Caco-2 (cell line): ENCODE measurements at regions not wholly inside any gene's neighbourhood (a gene's known extent, or its start where the extent isn't known, plus 50 kb on each side); places are given as distances from the start of the nearest gene placed in this dataset.
"Not testable (repeated sequence)": the region's sequence is repeated elsewhere in the genome, so short reads cannot be mapped to it uniquely, and the experiment has no call there.

Source experiments
- BruUV-seq: library from RNA; stranded (reverse); fragments of 400-500 nt; replicated peaks from 2 replicates; lab custom pipeline; 2021; lab: Mats Ljungman, UMichigan
- CTCF ChIA-PET: fragments of 300-600 bp; sonication (Branson Sonifier 250); formaldehyde crosslinking; loops from one replicate; lab custom pipeline; 2022; ENCODE audit warnings: antibody characterized with exemption; lab: Charles Lee
- POLR2A ChIA-PET: fragments of 300-600 bp; sonication (Branson Sonifier 250); formaldehyde crosslinking; loops from one replicate; lab custom pipeline; 2022; ENCODE audit warnings: antibody characterized with exemption; lab: Charles Lee
- DNase-seq, 2 experiments: peaks; one replicate each; pipeline versions ENCODE4 v3.0.0 to v3.0.0-alpha.2; 2020 to 2022
- H3K27me3 ChIP-seq: replicated peaks from 2 replicates; pipeline ENCODE4 v1.6.0; 2011; ENCODE audit warnings: low read length; ENCODE audit not compliant: control insufficient read depth, insufficient read depth
- H3K36me3 ChIP-seq: 2 replicates; pipeline ENCODE4 v1.5.1; 2011; ENCODE audit warnings: low read length; ENCODE audit not compliant: control insufficient read depth, insufficient read depth
- H3K4me1 ChIP-seq: fragments of 250-450 bp; sonication (Bioruptor Pico); 2 replicates; pipeline ENCODE4 v1.5.1; 2020; ENCODE audit warnings: mild to moderate bottlenecking
- H3K4me3 ChIP-seq: 2 replicates; pipeline ENCODE4 v1.5.1; 2011; ENCODE audit warnings: low read depth, mild to moderate bottlenecking, control low read depth, low read length
- H3K9me3 ChIP-seq: fragments of 250-450 bp; sonication (Bioruptor Pico); 2 replicates; pipeline ENCODE4 v1.5.1; 2020; ENCODE audit warnings: mild to moderate bottlenecking, moderate library complexity
- H3K27ac Mint-ChIP-seq: one replicate; pipeline ENCODE4 v1.8.0; 2022; ENCODE audit warnings: mixed read lengths; ENCODE audit not compliant: unreplicated experiment
- H3K27me3 Mint-ChIP-seq: one replicate; pipeline ENCODE4 v1.8.0; 2022; ENCODE audit warnings: mixed read lengths; ENCODE audit not compliant: insufficient read depth, unreplicated experiment
- H3K36me3 Mint-ChIP-seq: one replicate; pipeline ENCODE4 v1.8.0; 2022; ENCODE audit warnings: mild to moderate bottlenecking, mixed read lengths; ENCODE audit not compliant: insufficient read depth, unreplicated experiment
- H3K4me1 Mint-ChIP-seq: one replicate; pipeline ENCODE4 v1.8.0; 2022; ENCODE audit warnings: low read depth, mixed read lengths; ENCODE audit not compliant: unreplicated experiment
- H3K4me3 Mint-ChIP-seq: one replicate; pipeline ENCODE4 v1.8.0; 2022; ENCODE audit warnings: mild to moderate bottlenecking, moderate library complexity, mixed read lengths; ENCODE audit not compliant: unreplicated experiment
- H3K9me3 Mint-ChIP-seq: one replicate; pipeline ENCODE4 v1.8.0; 2022; ENCODE audit warnings: mixed read lengths; ENCODE audit not compliant: unreplicated experiment
- intact Hi-C: fragments of 100-400 bp; cut with micrococcal nuclease; formaldehyde crosslinking; loops from one replicate; pipeline ENCODE4 v1.10.0; 2022; ENCODE audit not compliant: unreplicated experiment
- TF ChIP-seq, protein P1 (sequence below), 2 experiments: fragments of 200-600 bp in 1 of 2; IDR thresholded peaks; 1 replicate in 1 of 2; 2 replicates in 1 of 2; pipeline versions ENCODE4 v1.5.1 to v1.8.0; 2011 to 2022; ENCODE audit warnings: antibody characterized with exemption in 1 of 2, control low read depth in 1 of 2, inconsistent platforms in 1 of 2, low read depth in 1 of 2, low read length in 1 of 2, mild to moderate bottlenecking in 1 of 2, moderate library complexity in 1 of 2; ENCODE audit not compliant: insufficient read depth in 1 of 2, severe bottlenecking in 1 of 2, unreplicated experiment in 1 of 2

- Histone ChIP-seq H3K36me3 (no peaks in the 10 kb centered on the region), H3K4me3 (no peak overlapping the region), H3K9me3 (no peaks in the 10 kb centered on the region), H3K27me3 (no peaks in the 10 kb centered on the region), H3K4me1 (no peaks in the 10 kb centered on the region)
- Mint-ChIP-seq H3K9me3 (no peaks in the 10 kb centered on the region), H3K4me1 (peaks cover 12% of the 10 kb centered on the region), H3K27me3 (no peaks in the 10 kb centered on the region), H3K36me3 (no peaks in the 10 kb centered on the region), H3K4me3 (no peak overlapping the region), H3K27ac (no peak overlapping the region)
- TF ChIP-seq, protein P1, sequence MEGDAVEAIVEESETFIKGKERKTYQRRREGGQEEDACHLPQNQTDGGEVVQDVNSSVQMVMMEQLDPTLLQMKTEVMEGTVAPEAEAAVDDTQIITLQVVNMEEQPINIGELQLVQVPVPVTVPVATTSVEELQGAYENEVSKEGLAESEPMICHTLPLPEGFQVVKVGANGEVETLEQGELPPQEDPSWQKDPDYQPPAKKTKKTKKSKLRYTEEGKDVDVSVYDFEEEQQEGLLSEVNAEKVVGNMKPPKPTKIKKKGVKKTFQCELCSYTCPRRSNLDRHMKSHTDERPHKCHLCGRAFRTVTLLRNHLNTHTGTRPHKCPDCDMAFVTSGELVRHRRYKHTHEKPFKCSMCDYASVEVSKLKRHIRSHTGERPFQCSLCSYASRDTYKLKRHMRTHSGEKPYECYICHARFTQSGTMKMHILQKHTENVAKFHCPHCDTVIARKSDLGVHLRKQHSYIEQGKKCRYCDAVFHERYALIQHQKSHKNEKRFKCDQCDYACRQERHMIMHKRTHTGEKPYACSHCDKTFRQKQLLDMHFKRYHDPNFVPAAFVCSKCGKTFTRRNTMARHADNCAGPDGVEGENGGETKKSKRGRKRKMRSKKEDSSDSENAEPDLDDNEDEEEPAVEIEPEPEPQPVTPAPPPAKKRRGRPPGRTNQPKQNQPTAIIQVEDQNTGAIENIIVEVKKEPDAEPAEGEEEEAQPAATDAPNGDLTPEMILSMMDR (IDR thresholded peaks at IDR 0.05; ENCODE audit: insufficient read depth in 1 of 2, low read depth in 1 of 2, low read length in 1 of 2, severe bottlenecking in 1 of 2, unreplicated experiment in 1 of 2): no peak
- no TSS peak for BruUV-seq
- intact Hi-C loops: no loop called here
- ChIA-PET CTCF (no interaction called here), POLR2A (no interaction called here)
- no peak for DNase-seq
Measured at GRCh38 chr1:65541161-65541560, 120.7 kb downstream of the LEPR start.

- H3K36me3 ChIP-seq: no peaks in the 10 kb centered on the region
- peaks cover 12% of the 10 kb centered on the region for H3K4me1 Mint-ChIP-seq
- H3K9me3 ChIP-seq: no peaks in the 10 kb centered on the region
- H3K9me3 Mint-ChIP-seq: no peaks in the 10 kb centered on the region
- intact Hi-C loops: no loop called here
- TF ChIP-seq, protein P1 (IDR thresholded peaks at IDR 0.05; ENCODE audit: insufficient read depth in 1 of 2, low read depth in 1 of 2, low read length in 1 of 2, severe bottlenecking in 1 of 2, unreplicated experiment in 1 of 2): no peak
- H3K27ac Mint-ChIP-seq: no peak overlapping the region
- no peak for DNase-seq
- no peaks in the 10 kb centered on the region for H3K27me3 ChIP-seq
- H3K36me3 Mint-ChIP-seq: no peaks in the 10 kb centered on the region
- ChIA-PET CTCF (no interaction called here), POLR2A (no interaction called here)
- no peaks in the 10 kb centered on the region for H3K4me1 ChIP-seq
- BruUV-seq: no TSS peak
- H3K4me3 Mint-ChIP-seq: no peak overlapping the region
- no peak overlapping the region for H3K4me3 ChIP-seq
- H3K27me3 Mint-ChIP-seq: no peaks in the 10 kb centered on the region
Measured at GRCh38 chr1:65541865-65542264, 121.4 kb downstream of the LEPR start.

GRCh38 chr1:65542592-65542991 lies 122.1 kb downstream of the LEPR start:
- H3K9me3 Mint-ChIP-seq, POLR2A ChIA-PET, H3K27ac Mint-ChIP-seq, BruUV-seq, DNase-seq, H3K9me3 ChIP-seq, H3K27me3 Mint-ChIP-seq, intact Hi-C loops, H3K4me3 ChIP-seq, H3K27me3 ChIP-seq, H3K4me1 ChIP-seq, H3K36me3 ChIP-seq, H3K36me3 Mint-ChIP-seq, CTCF ChIA-PET, H3K4me3 Mint-ChIP-seq: not testable (repeated sequence)
- peaks cover 12% of the 10 kb centered on the region for H3K4me1 Mint-ChIP-seq

DNA sequence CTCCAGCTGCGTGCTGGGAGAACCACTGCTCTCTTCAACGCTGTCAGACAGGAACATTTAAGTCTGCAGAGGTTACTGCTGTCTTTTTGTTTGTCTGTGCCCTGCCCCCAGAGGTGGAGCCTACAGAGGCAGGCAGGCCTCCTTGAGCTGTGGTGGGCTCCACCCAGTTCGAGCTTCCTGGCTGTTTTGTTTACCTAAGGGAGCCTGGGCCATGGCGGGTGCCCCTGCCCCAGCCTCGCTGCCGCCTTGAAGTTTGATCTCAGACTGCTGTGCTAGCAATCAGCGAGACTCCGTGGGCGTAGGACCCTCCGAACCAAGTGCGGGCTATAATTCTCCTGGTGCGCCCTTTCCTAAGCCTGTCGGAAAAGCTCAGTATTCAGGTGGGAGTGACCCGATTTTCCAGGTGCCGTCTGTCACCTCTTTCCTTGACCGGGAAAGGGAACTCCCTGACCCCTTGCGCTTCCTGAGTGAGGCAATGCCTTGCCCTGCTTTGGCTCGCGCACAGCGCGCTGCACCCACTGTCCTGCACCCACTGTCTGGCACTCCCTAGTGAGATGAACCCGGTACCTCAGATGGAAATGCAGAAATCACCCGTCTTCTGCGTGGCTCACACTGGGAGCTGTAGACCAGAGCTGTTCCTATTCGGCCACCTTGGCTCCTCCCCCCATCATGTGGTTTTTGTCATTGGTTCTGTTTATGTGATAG lies 130.0 kb downstream of the LEPR start:
- peaks cover 23% of the 10 kb centered on the region for H3K9me3 Mint-ChIP-seq
- H3K9me3 ChIP-seq, H3K4me3 ChIP-seq, H3K27me3 Mint-ChIP-seq, H3K27me3 ChIP-seq, H3K4me3 Mint-ChIP-seq, H3K36me3 ChIP-seq, H3K36me3 Mint-ChIP-seq, CTCF ChIA-PET, H3K27ac Mint-ChIP-seq, DNase-seq, BruUV-seq, intact Hi-C loops, POLR2A ChIA-PET, H3K4me1 ChIP-seq, H3K4me1 Mint-ChIP-seq: not testable (repeated sequence)

GRCh38 chr1:65552484-65552883 lies 132.0 kb downstream of the LEPR start:
- BruUV-seq, H3K36me3 Mint-ChIP-seq, H3K27ac Mint-ChIP-seq, H3K9me3 ChIP-seq, H3K4me1 Mint-ChIP-seq, H3K27me3 Mint-ChIP-seq, H3K4me1 ChIP-seq, H3K27me3 ChIP-seq, H3K4me3 Mint-ChIP-seq, POLR2A ChIA-PET, CTCF ChIA-PET, H3K4me3 ChIP-seq, H3K36me3 ChIP-seq, intact Hi-C loops, DNase-seq: not testable (repeated sequence)
- peaks cover 23% of the 10 kb centered on the region for H3K9me3 Mint-ChIP-seq
